IPS-15b (cell line): ENCODE measurements at regions not wholly inside any gene's neighbourhood (a gene's known extent, or its start where the extent isn't known, plus 50 kb on each side); places are given as distances from the start of the nearest gene placed in this dataset.
"Not testable (repeated sequence)": the region's sequence is repeated elsewhere in the genome, so short reads cannot be mapped to it uniquely, and the experiment has no call there.

ENCODE experiments used
- H3K27me3 ChIP-seq: one replicate; pipeline ENCODE4 v1.6.1; 2013; ENCODE audit warnings: low read length; ENCODE audit not compliant: control insufficient read depth, insufficient read depth
- H3K36me3 ChIP-seq: one replicate; pipeline ENCODE4 v1.6.1; 2013; ENCODE audit warnings: low read length; ENCODE audit not compliant: control insufficient read depth, insufficient read depth
- H3K4me1 ChIP-seq: one replicate; pipeline ENCODE4 v1.6.1; 2013; ENCODE audit warnings: mild to moderate bottlenecking, low read length; ENCODE audit not compliant: control insufficient read depth, insufficient read depth
- H3K4me3 ChIP-seq: one replicate; pipeline ENCODE4 v1.5.1; 2013; ENCODE audit warnings: low read depth, low read length
- H3K9ac ChIP-seq: one replicate; pipeline ENCODE4 v1.6.1; 2013; ENCODE audit warnings: low read depth, mild to moderate bottlenecking, low read length
- H3K9me3 ChIP-seq: one replicate; pipeline ENCODE4 v1.6.1; 2013; ENCODE audit warnings: mild to moderate bottlenecking, low read length; ENCODE audit not compliant: control insufficient read depth, insufficient read depth

DNA sequence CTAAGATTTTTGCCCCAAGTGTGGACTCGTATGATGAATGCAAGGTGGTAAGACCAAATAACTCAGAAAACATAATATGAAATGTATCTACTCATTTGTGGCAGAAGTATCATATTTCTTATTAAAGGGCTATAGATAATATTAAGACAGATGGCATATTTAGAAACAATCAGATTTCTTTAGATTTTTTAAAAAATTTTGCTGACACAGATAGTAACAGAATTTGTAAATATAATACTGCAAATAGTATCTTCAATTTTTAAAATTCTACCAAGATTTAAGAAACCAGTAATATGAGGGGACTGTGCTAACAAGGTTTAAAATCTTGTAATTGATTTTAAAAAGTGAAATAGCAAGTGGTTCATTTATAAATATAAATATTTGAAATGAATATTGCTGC, 1064.1 kb downstream of the DIPK2A start:
- Histone ChIP-seq H3K4me3 (no peak overlapping the region), H3K4me1 (no peaks in the 10 kb centered on the region), H3K9ac (no peak overlapping the region), H3K36me3 (no peaks in the 10 kb centered on the region), H3K9me3 (no peaks in the 10 kb centered on the region), H3K27me3 (no peaks in the 10 kb centered on the region)

DNA sequence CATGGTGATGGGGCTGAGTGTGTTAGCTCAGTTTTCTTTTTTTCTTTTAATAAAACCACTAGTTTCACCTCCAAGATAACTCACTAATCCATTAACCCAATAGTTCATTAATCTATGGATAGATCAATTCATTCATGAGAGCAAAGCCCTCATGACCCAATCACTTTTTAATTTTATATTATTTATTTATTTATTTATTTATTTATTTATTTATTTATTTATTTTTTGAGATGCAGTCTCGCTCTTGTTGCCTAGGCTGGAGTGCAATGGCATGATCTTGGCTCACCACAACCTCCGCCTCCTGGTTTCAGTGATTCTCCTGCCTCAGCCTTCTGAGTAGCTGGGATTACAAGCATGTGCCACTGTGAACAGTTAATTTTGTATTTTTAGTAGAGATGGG, 1082.4 kb downstream of the DIPK2A start:
- H3K4me1 ChIP-seq, H3K9me3 ChIP-seq, H3K27me3 ChIP-seq, H3K4me3 ChIP-seq, H3K9ac ChIP-seq, H3K36me3 ChIP-seq: not testable (repeated sequence)

DNA sequence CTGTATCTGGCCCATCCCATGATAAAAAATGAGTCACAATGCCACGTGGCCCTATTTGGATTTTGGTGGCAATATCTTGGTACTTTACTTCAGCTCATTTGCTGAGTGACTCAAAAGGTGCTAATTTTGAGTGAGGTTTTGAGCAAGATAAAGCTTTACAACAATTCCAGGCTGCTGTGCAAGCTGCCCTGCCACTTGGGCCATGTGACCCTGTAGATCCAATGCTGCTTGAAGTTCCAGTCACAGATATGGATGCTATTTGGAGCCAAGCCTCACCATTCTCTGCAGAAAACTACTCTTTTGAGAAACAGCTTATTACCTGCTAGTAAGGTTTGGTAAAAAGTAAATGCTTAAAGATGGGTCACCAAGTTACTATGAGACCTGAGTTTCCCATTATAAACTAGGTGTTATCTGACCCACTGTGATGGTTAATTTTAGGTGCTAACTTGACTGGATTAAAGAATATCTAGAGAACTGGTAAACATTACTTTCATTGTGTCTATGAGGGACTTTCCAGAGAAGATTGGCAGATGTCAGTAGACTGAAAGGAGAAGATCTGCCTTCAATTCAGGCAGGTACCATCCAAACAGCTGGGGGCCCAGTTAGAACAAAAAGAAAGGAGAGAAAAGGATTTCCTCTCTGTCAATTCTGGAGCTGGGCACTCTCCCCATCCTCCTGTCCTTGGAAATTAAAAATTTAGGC, 1083.9 kb downstream of the DIPK2A start:
- Histone ChIP-seq H3K27me3 (no peaks in the 10 kb centered on the region), H3K9me3 (no peaks in the 10 kb centered on the region), H3K36me3 (no peaks in the 10 kb centered on the region), H3K4me3 (no peak overlapping the region), H3K4me1 (no peaks in the 10 kb centered on the region), H3K9ac (no peak overlapping the region)

DNA sequence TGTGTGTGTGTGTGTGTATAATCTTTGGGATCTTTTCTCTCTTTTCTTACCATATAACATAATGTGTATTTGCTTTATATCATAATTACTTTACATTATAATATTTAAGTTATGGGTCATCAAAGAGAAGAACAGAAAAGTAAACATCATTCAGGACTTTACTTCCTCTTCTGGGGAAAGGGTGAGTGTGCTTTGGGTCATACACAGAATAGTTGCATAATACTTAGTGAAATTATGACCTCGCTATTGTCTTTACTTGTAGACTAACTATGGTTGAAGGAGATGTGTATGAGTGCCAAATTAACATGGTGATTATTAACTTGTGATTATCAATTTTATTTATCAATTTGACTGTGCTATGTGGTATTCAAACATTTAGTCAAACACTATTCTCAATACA, 1086.9 kb downstream of the DIPK2A start:
- no peaks in the 10 kb centered on the region for H3K4me1 ChIP-seq
- peaks cover 10% of the 10 kb centered on the region for H3K9me3 ChIP-seq
- H3K27me3 ChIP-seq = no peaks in the 10 kb centered on the region
- H3K4me3 ChIP-seq = no peak overlapping the region
- H3K9ac ChIP-seq = no peak overlapping the region
- H3K36me3 ChIP-seq = no peaks in the 10 kb centered on the region

DNA sequence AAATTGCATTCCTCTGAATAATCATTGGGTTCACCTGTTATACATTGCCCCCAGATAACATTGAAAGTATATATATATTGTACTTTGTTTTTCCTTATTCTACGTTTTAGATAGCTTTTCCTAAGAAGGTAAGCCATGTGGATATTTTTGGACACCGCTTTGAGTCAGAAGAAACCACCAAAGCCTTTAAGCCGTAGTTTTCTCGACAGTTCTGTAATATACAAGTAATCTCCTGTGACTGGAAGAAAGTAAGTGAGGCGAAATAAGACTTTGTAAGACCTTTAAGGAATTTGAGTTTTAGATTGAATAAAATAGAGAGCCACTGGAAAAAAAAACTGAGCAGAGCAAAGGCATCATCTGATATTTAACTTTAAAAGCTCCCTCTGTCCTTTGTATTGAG, 1092.0 kb downstream of the DIPK2A start:
- no peaks in the 10 kb centered on the region for H3K4me1 ChIP-seq
- H3K36me3 ChIP-seq = no peaks in the 10 kb centered on the region
- peaks cover 10% of the 10 kb centered on the region for H3K9me3 ChIP-seq
- H3K9ac ChIP-seq = no peak overlapping the region
- H3K27me3 ChIP-seq = no peaks in the 10 kb centered on the region
- no peak overlapping the region for H3K4me3 ChIP-seq

DNA sequence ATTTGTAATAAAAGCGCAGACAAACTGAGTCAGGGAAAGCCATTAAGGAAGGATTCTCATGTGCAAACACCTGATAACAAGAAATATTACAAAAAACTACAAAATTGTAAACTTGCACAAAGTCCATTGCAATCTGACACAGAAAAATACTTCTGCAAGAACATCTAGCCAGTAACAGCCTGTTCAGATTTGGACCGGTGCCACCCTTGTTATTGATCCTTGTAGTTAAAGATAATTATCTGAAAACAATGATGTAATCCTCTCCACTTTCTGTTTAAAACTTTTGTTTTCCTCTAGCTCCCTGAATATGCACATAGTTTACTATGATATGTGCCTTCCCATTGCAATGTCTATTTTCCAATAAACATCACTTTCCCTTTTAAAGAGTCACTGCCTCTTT, 1090.2 kb downstream of the PLOD2 start:
- no peaks in the 10 kb centered on the region for H3K36me3 ChIP-seq
- no peak overlapping the region for H3K9ac ChIP-seq
- no peak overlapping the region for H3K4me3 ChIP-seq
- no peaks in the 10 kb centered on the region for H3K27me3 ChIP-seq
- no peaks in the 10 kb centered on the region for H3K4me1 ChIP-seq
- H3K9me3 ChIP-seq = no peaks in the 10 kb centered on the region

DNA sequence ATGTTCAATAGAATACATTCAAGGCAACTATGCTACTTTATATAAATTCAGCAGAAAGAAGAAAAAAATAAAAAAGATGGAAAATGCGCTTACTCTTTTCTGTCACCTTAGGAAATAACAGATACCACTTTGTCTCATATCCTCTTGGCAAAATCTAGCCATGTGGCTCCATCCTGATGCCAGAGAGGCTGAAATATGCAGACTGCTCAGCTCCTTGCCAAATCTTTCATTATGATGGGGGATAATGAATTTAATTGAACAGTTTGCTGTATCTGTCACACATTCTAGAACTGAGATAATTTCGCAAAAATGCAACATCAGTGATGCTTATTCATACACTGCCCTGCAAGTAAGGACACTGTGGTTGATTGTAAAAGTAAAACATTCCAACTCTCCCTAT, 1081.5 kb downstream of the PLOD2 start:
- H3K9ac ChIP-seq = no peak overlapping the region
- no peak overlapping the region for H3K4me3 ChIP-seq
- H3K4me1 ChIP-seq = no peaks in the 10 kb centered on the region
- H3K27me3 ChIP-seq = no peaks in the 10 kb centered on the region
- H3K9me3 ChIP-seq = no peaks in the 10 kb centered on the region
- H3K36me3 ChIP-seq = no peaks in the 10 kb centered on the region

DNA sequence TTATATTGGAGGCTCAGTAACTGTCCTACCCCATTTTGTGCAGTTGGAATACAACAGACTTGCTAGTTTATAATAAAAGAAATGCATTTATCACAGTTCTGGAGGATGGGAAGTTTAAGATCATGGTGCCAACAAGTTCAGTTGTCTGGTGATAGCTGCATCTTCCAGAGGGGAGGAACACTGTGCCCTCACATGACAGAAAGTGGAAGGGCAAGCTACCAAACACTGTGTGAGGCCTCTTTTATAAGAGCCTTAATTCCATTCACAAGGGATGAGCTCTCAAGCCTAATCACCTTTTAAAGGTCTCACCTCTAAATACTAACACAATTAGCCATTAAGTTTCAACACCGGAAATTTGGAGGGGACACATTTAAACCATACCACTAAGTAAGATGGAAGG, 1073.9 kb downstream of the PLOD2 start:
- no peaks in the 10 kb centered on the region for H3K9me3 ChIP-seq
- no peaks in the 10 kb centered on the region for H3K4me1 ChIP-seq
- H3K4me3 ChIP-seq = no peak overlapping the region
- H3K36me3 ChIP-seq = no peaks in the 10 kb centered on the region
- H3K9ac ChIP-seq = no peak overlapping the region
- H3K27me3 ChIP-seq = no peaks in the 10 kb centered on the region

DNA sequence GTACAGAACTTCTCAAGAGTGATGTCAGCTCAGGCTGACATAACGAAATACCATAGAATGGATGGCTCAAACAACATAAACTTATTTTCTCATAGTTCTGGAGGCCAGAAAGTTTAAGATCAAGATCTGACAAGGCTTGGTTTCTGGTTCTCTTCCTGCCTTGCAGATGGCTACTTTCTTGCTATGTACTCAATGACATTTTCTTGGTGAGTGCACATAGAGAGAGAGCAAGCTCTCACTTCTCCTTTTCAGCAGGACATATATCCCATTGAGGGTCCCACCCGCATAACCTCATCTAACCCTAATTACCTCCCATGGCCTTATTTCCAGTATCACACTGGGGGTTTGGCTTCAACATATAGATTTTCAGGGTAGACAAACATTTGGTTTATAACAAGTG, 1072.1 kb downstream of the PLOD2 start:
- H3K9ac ChIP-seq = no peak overlapping the region

DNA sequence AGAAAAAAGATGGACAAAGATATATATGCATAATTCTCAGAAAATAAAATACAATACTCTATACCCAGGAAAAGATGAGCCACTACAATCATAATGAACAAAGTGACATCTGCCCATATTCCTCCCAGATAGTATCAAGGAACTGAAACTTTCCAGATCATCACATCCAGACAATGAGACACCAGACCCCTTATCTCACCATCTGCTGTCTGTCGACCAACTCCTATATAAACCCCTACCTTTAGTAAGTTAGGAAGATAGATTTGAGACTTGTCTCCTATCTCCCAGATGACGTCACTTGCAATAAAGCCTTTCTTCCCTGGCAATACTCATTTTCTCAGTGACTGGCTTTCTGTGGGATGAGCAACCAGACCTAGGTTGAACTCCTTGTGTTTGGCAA, 1071.6 kb downstream of the PLOD2 start:
- H3K4me1 ChIP-seq = no peaks in the 10 kb centered on the region
- H3K4me3 ChIP-seq = no peak overlapping the region
- no peaks in the 10 kb centered on the region for H3K9me3 ChIP-seq
- no peaks in the 10 kb centered on the region for H3K27me3 ChIP-seq
- H3K36me3 ChIP-seq = no peaks in the 10 kb centered on the region
- no peak overlapping the region for H3K9ac ChIP-seq

More for the DNA sequence above, 1072.1 kb downstream of the PLOD2 start:
- H3K27me3 ChIP-seq = no peaks in the 10 kb centered on the region
- no peaks in the 10 kb centered on the region for H3K4me1 ChIP-seq
- no peaks in the 10 kb centered on the region for H3K9me3 ChIP-seq
- no peaks in the 10 kb centered on the region for H3K36me3 ChIP-seq
- H3K4me3 ChIP-seq = no peak overlapping the region

DNA sequence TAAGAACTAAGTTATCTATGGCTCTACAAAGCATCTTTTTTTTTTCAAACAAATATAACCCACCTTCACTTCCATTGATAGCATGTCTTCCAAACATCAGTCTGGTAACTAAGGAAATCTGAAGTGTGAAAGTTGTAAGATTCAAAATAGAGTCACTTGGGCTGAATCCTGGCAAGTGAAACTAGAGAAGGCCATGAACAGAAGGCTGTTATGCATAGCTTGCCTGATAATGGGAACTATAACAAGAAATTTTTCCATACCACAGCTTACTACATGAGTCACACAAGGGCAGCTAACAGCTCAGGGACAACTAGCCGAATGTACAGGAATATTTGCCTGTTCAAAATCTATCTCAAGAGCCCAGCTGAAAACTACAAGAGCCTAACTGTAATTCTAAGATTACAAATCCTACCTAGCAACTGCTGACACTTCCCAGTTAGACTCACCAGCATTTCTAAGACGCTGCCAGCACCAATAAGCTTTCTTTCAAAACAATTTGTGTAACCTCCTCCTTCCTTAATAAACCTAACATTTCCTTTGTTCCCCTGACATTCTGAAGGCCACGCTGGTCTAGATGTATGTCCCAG, 1066.5 kb downstream of the PLOD2 start:
- H3K27me3 ChIP-seq = no peaks in the 10 kb centered on the region

DNA sequence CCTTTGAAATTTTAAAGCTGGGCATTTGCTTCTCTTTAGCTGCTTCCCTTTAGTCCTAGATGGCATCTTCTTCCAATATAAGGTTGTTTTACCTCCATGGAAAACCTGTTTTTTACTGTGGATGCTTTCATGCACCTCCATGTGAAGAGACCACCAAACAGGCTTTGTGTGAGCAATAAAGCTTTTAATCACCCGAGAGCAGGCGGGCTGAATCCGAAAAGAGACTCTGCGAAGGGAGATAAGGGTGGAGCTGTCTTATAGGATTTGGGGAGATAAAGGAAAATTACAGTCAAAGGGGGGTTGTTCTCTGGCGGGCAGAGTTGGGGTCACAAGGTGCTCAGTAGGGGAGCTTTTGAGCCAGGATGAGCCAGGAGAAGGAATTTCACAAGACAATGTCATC, 1049.8 kb downstream of the PLOD2 start:
- not testable (repeated sequence) for H3K27me3 ChIP-seq, H3K36me3 ChIP-seq, H3K9me3 ChIP-seq, H3K4me3 ChIP-seq, H3K9ac ChIP-seq, H3K4me1 ChIP-seq

More for the DNA sequence above, 1066.5 kb downstream of the PLOD2 start:
- Histone ChIP-seq H3K36me3 (no peaks in the 10 kb centered on the region), H3K9ac (no peak overlapping the region), H3K9me3 (no peaks in the 10 kb centered on the region), H3K4me1 (no peaks in the 10 kb centered on the region), H3K4me3 (no peak overlapping the region)
